ENCODE measurements at regions not wholly inside any gene's neighbourhood (a gene's known extent, or its start where the extent isn't known, plus 50 kb on each side); places are given as distances from the start of the nearest gene placed in this dataset.

- TF ChIP-seq CTCF (conservative IDR thresholded peaks at IDR 0.05; ENCODE audit: low read depth in 2 of 2) = no peak
These were observed 456.5 kb upstream of the THRB start (continued) for GRCh38 chr3:24951180-24951579.

- DNase-seq (ENCODE audit: low spot score) (peak; percentile 87), ATAC-seq (peak; percentile 99)
- Histone ChIP-seq H3K9me2 (ENCODE audit: insufficient read depth) (no peaks in the 10 kb centered on the region), H3K27me3 (ENCODE audit: insufficient read depth) (peaks cover 100% of the 10 kb centered on the region), H3F3A (replicated peaks; ENCODE audit: low read depth) (no peaks in the 10 kb centered on the region), H3K4me1 (ENCODE audit: insufficient read depth) (no peaks in the 10 kb centered on the region), H3K4me2 (no peak overlapping the region), H3K79me2 (replicated peaks; ENCODE audit: insufficient read depth) (no peaks in the 10 kb centered on the region), H3K27ac (ENCODE audit: low read depth) (no peak overlapping the region), H3K36me3 (ENCODE audit: insufficient read depth) (no peaks in the 10 kb centered on the region), H3K4me3 (no peak overlapping the region), H2AFZ (no peak overlapping the region), H4K20me1 (replicated peaks; ENCODE audit: insufficient read depth) (peaks cover 15% of the 10 kb centered on the region; the same call in 1 of the 2 replicates)
- Mint-ChIP-seq H3K4me1 (peaks cover 5% of the 10 kb centered on the region; the same call in 2 of the 3 replicates), H3K27ac (no peak overlapping the region), H3K27me3 (ENCODE audit: insufficient read depth, low read depth, poor library complexity) (peaks cover 96% of the 10 kb centered on the region), H3K4me3 (no peak overlapping the region), H3K9me3 (peaks cover 2% of the 10 kb centered on the region; the same call in 1 of the 3 replicates), H3K36me3 (ENCODE audit: low read depth) (no peaks in the 10 kb centered on the region)
- TF ChIP-seq ZNF114 (CRISPR knock-in tag; IDR thresholded peaks at IDR 0.05) = no peak
- TF ChIP-seq CREB1 (CRISPR knock-in tag; IDR thresholded peaks at IDR 0.05; ENCODE audit: low read depth) = peak; percentile 53; the same call in 1 of the 2 replicates
- TF ChIP-seq EZH2 (IDR thresholded peaks at IDR 0.05; ENCODE audit: low read depth, unreplicated experiment) = no peak
- no peak for TF ChIP-seq REST (IDR thresholded peaks at IDR 0.05; ENCODE audit: unreplicated experiment)
- no peak for TF ChIP-seq EZH2phosphoT487 (IDR thresholded peaks at IDR 0.05; ENCODE audit: unreplicated experiment)
- TF ChIP-seq NANOG (IDR thresholded peaks at IDR 0.05; ENCODE audit: borderline replicate concordance) = peak; percentile 84
- TF ChIP-seq ZNF462 (CRISPR knock-in tag; IDR thresholded peaks at IDR 0.05) = peak; percentile 70; the same call in 1 of the 2 replicates
- peak; percentile 62 for TF ChIP-seq POLR2AphosphoS5 (IDR thresholded peaks at IDR 0.05; ENCODE audit: low read depth)
- TF ChIP-seq ETS1 (IDR thresholded peaks at IDR 0.05) = no peak
- no peak for TF ChIP-seq STAT1 (IDR thresholded peaks at IDR 0.05; ENCODE audit: unreplicated experiment)
- no peak for TF ChIP-seq ZNF331 (CRISPR knock-in tag; IDR thresholded peaks at IDR 0.05; ENCODE audit: low read depth)
These were observed 457.7 kb upstream of the THRB start for GRCh38 chr3:24952388-24952787.
